MM.1S (cell line): ENCODE measurements at regions not wholly inside any gene's neighbourhood (a gene's known extent, or its start where the extent isn't known, plus 50 kb on each side); places are given as distances from the start of the nearest gene placed in this dataset.

Experiments used
- DNase-seq: peaks from one replicate; pipeline ENCODE4 v3.0.0-alpha.2; 2015
- H2AFZ ChIP-seq: fragments of 300-600 bp; sonication (generic); 2 replicates; pipeline ENCODE4 v1.6.0; 2016; ENCODE audit warnings: antibody characterized with exemption, low read length
- H3F3A ChIP-seq: fragments of 300-600 bp; sonication (generic); 2 replicates; pipeline ENCODE4 v1.6.1; 2016; ENCODE audit warnings: mild to moderate bottlenecking, antibody characterized with exemption, low read length, moderate library complexity, mixed read lengths; ENCODE audit not compliant: insufficient read depth
- H3K27ac ChIP-seq: fragments of 300-600 bp; sonication (generic); 2 replicates; pipeline ENCODE4 v1.5.1; 2016; ENCODE audit warnings: mild to moderate bottlenecking, low read length
- H3K27me3 ChIP-seq: fragments of 300-600 bp; sonication (generic); replicated peaks from 2 replicates; pipeline ENCODE4 v1.6.0; 2016; ENCODE audit warnings: low read length; ENCODE audit not compliant: insufficient read depth
- H3K36me3 ChIP-seq: fragments of 300-600 bp; sonication (generic); replicated peaks from 2 replicates; pipeline ENCODE4 v1.6.1; 2016; ENCODE audit warnings: mild to moderate bottlenecking, low read length, mixed read lengths; ENCODE audit not compliant: insufficient read depth
- H3K4me1 ChIP-seq: fragments of 300-600 bp; sonication (generic); 2 replicates; pipeline ENCODE4 v1.6.1; 2016; ENCODE audit warnings: low read length, mixed read lengths
- H3K4me2 ChIP-seq: fragments of 300-600 bp; sonication (generic); 2 replicates; pipeline ENCODE4 v1.6.0; 2016; ENCODE audit warnings: low read depth, low read length
- H3K4me3 ChIP-seq: fragments of 300-600 bp; sonication (generic); 2 replicates; pipeline ENCODE4 v1.5.1; 2016; ENCODE audit warnings: low read length, mixed read lengths
- H3K79me2 ChIP-seq: fragments of 300-600 bp; sonication (generic); 2 replicates; pipeline ENCODE4 v1.6.1; 2016; ENCODE audit warnings: mixed run types, low read length, mixed read lengths
- H3K9ac ChIP-seq: fragments of 300-600 bp; sonication (generic); 2 replicates; pipeline ENCODE4 v1.6.1; 2016; ENCODE audit warnings: low read length, mixed read lengths
- H3K9me2 ChIP-seq: fragments of 300-600 bp; sonication (generic); replicated peaks from 2 replicates; pipeline ENCODE4 v1.6.1; 2016; ENCODE audit warnings: mild to moderate bottlenecking, low read length, mixed read lengths; ENCODE audit not compliant: insufficient read depth
- H3K9me3 ChIP-seq: fragments of 300-600 bp; sonication (generic); replicated peaks from 2 replicates; pipeline ENCODE4 v1.6.1; 2016; ENCODE audit warnings: mild to moderate bottlenecking, low read length, mixed read lengths; ENCODE audit not compliant: insufficient read depth
- H4K20me1 ChIP-seq: fragments of 300-600 bp; sonication (generic); 2 replicates; pipeline ENCODE4 v1.6.1; 2016; ENCODE audit warnings: mild to moderate bottlenecking, low read length, moderate library complexity, mixed read lengths; ENCODE audit not compliant: insufficient read depth
- EZH2 ChIP-seq: fragments of 300-600 bp; sonication (generic); optimal IDR thresholded peaks from 2 replicates; pipeline ENCODE3; 2017; ENCODE audit warnings: low read depth, mild to moderate bottlenecking, antibody characterized with exemption, low read length, mixed read lengths
- EZH2phosphoT487 ChIP-seq: fragments of 300-600 bp; sonication (generic); IDR thresholded peaks from 2 replicates; pipeline ENCODE4 v1.6.1; 2018; ENCODE audit warnings: antibody characterized with exemption, low read length
- TF ChIP-seq, protein P1 (sequence below): fragments of 300-600 bp; sonication (generic); IDR thresholded peaks from 2 replicates; pipeline ENCODE4 v1.5.1; 2016; ENCODE audit warnings: antibody characterized with exemption, low read length, mixed read lengths

DNA sequence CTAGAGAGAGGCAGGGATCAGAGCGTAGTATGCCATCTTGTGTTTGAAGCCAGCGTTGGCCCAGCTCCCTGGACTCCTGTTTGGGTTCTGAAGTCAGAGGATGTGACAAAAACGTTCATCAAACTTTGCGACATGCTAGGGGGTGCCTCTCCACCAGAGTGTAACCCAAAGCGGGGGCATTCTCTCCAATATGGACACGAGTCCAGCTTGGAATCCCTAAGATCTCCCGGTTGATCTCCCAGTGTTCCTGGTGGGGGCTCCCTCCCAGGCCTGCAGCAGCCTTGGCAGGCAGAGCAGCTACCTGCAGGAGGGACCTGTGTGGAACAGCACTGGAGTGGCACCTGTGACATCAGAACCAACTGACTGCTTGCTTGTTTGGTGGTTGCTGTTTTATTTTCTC, 218.8 kb upstream of the ECI2 start:
- Histone ChIP-seq H3K27me3 (no peaks in the 10 kb centered on the region), H3K27ac (no peak overlapping the region), H3K36me3 (no peaks in the 10 kb centered on the region), H3F3A (no peaks in the 10 kb centered on the region), H3K79me2 (no peaks in the 10 kb centered on the region), H3K4me3 (no peak overlapping the region), H2AFZ (no peak overlapping the region), H3K9ac (no peak overlapping the region), H3K9me2 (no peaks in the 10 kb centered on the region), H4K20me1 (no peaks in the 10 kb centered on the region), H3K4me1 (no peaks in the 10 kb centered on the region), H3K9me3 (no peaks in the 10 kb centered on the region), H3K4me2 (no peak overlapping the region)
- DNase-seq = no peak
- no peak for TF ChIP-seq EZH2
- TF ChIP-seq EZH2phosphoT487 = no peak
- TF ChIP-seq, protein P1, sequence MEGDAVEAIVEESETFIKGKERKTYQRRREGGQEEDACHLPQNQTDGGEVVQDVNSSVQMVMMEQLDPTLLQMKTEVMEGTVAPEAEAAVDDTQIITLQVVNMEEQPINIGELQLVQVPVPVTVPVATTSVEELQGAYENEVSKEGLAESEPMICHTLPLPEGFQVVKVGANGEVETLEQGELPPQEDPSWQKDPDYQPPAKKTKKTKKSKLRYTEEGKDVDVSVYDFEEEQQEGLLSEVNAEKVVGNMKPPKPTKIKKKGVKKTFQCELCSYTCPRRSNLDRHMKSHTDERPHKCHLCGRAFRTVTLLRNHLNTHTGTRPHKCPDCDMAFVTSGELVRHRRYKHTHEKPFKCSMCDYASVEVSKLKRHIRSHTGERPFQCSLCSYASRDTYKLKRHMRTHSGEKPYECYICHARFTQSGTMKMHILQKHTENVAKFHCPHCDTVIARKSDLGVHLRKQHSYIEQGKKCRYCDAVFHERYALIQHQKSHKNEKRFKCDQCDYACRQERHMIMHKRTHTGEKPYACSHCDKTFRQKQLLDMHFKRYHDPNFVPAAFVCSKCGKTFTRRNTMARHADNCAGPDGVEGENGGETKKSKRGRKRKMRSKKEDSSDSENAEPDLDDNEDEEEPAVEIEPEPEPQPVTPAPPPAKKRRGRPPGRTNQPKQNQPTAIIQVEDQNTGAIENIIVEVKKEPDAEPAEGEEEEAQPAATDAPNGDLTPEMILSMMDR = no peak

DNA sequence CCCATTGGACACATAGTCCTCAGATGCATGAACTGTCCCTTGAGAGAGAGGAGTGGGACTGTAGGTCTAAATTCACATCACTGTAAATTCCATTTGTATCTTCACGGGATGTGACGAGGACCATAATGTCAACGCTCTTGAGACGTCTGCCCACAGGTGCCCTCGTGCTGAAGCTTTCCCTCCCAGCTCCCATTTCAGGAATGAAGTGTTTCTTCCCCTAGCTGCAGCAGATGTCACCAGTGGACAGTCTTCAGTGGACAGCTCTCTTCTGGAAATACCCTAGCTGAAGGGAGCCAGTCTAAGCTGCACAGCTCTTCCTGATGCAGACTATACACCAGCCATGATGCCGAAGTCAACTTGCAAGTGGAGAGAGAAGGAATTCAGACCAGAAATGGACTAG, 217.4 kb upstream of the ECI2 start:
- no peaks in the 10 kb centered on the region for H3K9me2 ChIP-seq
- H3K79me2 ChIP-seq = no peaks in the 10 kb centered on the region
- no peaks in the 10 kb centered on the region for H3F3A ChIP-seq
- TF ChIP-seq EZH2phosphoT487 (no peak), EZH2 (no peak)
- TF ChIP-seq, protein P1 = no peak
- no peak overlapping the region for H2AFZ ChIP-seq
- H4K20me1 ChIP-seq = no peaks in the 10 kb centered on the region
- H3K27ac ChIP-seq = no peak overlapping the region
- H3K9me3 ChIP-seq = no peaks in the 10 kb centered on the region
- no peak overlapping the region for H3K9ac ChIP-seq
- H3K27me3 ChIP-seq = no peaks in the 10 kb centered on the region
- no peaks in the 10 kb centered on the region for H3K36me3 ChIP-seq
- H3K4me3 ChIP-seq = no peak overlapping the region
- no peaks in the 10 kb centered on the region for H3K4me1 ChIP-seq
- DNase-seq = no peak
- H3K4me2 ChIP-seq = no peak overlapping the region

DNA sequence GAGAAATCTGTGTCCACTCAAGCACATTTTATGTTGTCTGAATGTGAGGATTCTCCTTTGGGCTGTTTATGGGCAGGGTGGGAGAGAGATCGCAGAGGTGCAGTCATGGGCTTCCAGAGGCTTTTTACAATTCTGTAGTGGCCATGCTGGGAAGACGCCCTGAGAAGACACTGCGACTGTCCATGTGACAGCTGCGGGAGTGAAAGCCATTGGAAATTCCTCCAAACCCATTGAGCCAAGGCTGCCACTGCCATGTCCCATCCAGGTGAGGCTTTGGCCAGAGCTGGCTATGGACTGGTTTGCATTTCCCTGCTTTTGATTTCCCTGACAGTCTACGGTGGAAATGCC, 216.9 kb upstream of the ECI2 start:
- Histone ChIP-seq H3F3A (no peaks in the 10 kb centered on the region), H3K4me1 (no peaks in the 10 kb centered on the region), H3K27me3 (no peaks in the 10 kb centered on the region), H3K4me3 (no peak overlapping the region), H3K9me3 (no peaks in the 10 kb centered on the region), H2AFZ (no peak overlapping the region), H3K27ac (no peak overlapping the region), H3K9ac (no peak overlapping the region), H3K4me2 (no peak overlapping the region), H3K9me2 (no peaks in the 10 kb centered on the region), H4K20me1 (no peaks in the 10 kb centered on the region), H3K79me2 (no peaks in the 10 kb centered on the region), H3K36me3 (no peaks in the 10 kb centered on the region)
- DNase-seq = no peak
- TF ChIP-seq EZH2 (no peak), EZH2phosphoT487 (no peak)
- TF ChIP-seq, protein P1 = no peak
